KMS-11 (cell line): ENCODE measurements at regions not wholly inside any gene's neighbourhood (a gene's known extent, or its start where the extent isn't known, plus 50 kb on each side); places are given as distances from the start of the nearest gene placed in this dataset.

Experiments
- H2AFZ ChIP-seq: fragments of 200-600 bp; sonication (generic); 2 replicates; pipeline ENCODE4 v1.6.1; 2016; ENCODE audit warnings: antibody characterized with exemption, mixed run types, low read depth
- H3K27ac ChIP-seq: fragments of 200-600 bp; sonication (generic); 2 replicates; pipeline ENCODE4 v1.6.1; 2016; ENCODE audit warnings: mild to moderate bottlenecking, mixed run types
- H3K27me3 ChIP-seq: fragments of 200-600 bp; sonication (generic); 2 replicates; pipeline ENCODE4 v1.6.1; 2017; ENCODE audit warnings: mild to moderate bottlenecking, low read depth, mixed run types, moderate library complexity; ENCODE audit not compliant: insufficient read depth
- H3K36me3 ChIP-seq: fragments of 200-600 bp; sonication (generic); 2 replicates; pipeline ENCODE4 v1.6.1; 2017; ENCODE audit warnings: mild to moderate bottlenecking, mixed run types; ENCODE audit not compliant: insufficient read depth
- H3K4me1 ChIP-seq: fragments of 200-600 bp; sonication (generic); 2 replicates; pipeline ENCODE4 v1.6.1; 2016; ENCODE audit warnings: mild to moderate bottlenecking, low read depth, mixed run types; ENCODE audit not compliant: poor library complexity, severe bottlenecking
- H3K4me2 ChIP-seq: fragments of 200-600 bp; sonication (generic); 2 replicates; pipeline ENCODE4 v1.7.0; 2016; ENCODE audit warnings: mild to moderate bottlenecking, mixed run types
- H3K4me3 ChIP-seq: fragments of 200-600 bp; sonication (generic); IDR thresholded peaks from 2 replicates; pipeline ENCODE4 v1.6.1; 2017; ENCODE audit warnings: low read depth, low read length, mixed read lengths; ENCODE audit not compliant: insufficient read depth
- H3K79me2 ChIP-seq: fragments of 200-600 bp; sonication (generic); 2 replicates; pipeline ENCODE4 v1.6.1; 2016; ENCODE audit warnings: low read depth, mixed run types; ENCODE audit not compliant: insufficient read depth
- H3K9ac ChIP-seq: fragments of 200-600 bp; sonication (generic); 2 replicates; pipeline ENCODE4 v1.6.1; 2016; ENCODE audit warnings: mild to moderate bottlenecking, mixed run types
- H4K20me1 ChIP-seq: fragments of 200-600 bp; sonication (generic); 2 replicates; pipeline ENCODE4 v1.6.1; 2016; ENCODE audit warnings: mild to moderate bottlenecking, mixed run types; ENCODE audit not compliant: insufficient read depth
- TF ChIP-seq, protein P1 (sequence below): fragments of 200-600 bp; sonication (generic); conservative IDR thresholded peaks from 2 replicates; pipeline ENCODE4 v1.6.1; 2017; ENCODE audit warnings: low read depth, mild to moderate bottlenecking, antibody characterized with exemption, low read length, moderate library complexity, mixed read lengths

- no peak overlapping the region for H3K9ac ChIP-seq
- no peak overlapping the region for H3K4me2 ChIP-seq
- H3K36me3 ChIP-seq, result no peaks in the 10 kb centered on the region
- H3K4me1 ChIP-seq, result peaks cover 25% of the 10 kb centered on the region
- TF ChIP-seq, protein P1, sequence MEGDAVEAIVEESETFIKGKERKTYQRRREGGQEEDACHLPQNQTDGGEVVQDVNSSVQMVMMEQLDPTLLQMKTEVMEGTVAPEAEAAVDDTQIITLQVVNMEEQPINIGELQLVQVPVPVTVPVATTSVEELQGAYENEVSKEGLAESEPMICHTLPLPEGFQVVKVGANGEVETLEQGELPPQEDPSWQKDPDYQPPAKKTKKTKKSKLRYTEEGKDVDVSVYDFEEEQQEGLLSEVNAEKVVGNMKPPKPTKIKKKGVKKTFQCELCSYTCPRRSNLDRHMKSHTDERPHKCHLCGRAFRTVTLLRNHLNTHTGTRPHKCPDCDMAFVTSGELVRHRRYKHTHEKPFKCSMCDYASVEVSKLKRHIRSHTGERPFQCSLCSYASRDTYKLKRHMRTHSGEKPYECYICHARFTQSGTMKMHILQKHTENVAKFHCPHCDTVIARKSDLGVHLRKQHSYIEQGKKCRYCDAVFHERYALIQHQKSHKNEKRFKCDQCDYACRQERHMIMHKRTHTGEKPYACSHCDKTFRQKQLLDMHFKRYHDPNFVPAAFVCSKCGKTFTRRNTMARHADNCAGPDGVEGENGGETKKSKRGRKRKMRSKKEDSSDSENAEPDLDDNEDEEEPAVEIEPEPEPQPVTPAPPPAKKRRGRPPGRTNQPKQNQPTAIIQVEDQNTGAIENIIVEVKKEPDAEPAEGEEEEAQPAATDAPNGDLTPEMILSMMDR, result no peak
- no peak overlapping the region for H3K4me3 ChIP-seq
- no peak overlapping the region for H3K27ac ChIP-seq
- H2AFZ ChIP-seq, result no peak overlapping the region
- no peaks in the 10 kb centered on the region for H3K27me3 ChIP-seq
- H4K20me1 ChIP-seq, result no peaks in the 10 kb centered on the region
- H3K79me2 ChIP-seq, result no peaks in the 10 kb centered on the region
These were observed 199.6 kb downstream of the SYK start for GRCh38 chr9:91001146-91001611.

DNA sequence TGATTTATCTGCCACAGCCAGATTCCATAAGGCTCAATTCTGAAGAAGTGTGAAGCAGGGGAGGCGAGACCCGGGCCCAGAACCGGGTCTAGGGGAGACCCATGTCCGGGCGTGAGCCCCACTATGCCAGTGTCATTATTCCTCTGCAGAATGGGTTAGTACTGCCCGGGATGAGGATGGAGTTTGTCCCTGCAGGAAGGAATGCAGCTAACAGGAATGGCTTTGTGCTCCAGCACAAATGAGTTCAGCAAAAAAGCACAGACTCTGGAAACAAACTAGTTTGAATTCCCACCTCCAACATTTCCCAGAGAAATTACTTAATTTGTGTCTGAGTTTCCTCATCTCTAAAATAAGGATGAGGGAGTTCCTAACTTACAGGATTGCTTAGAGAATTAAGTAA lies 202.9 kb downstream of the SYK start:
- no peak overlapping the region for H3K4me3 ChIP-seq
- no peak overlapping the region for H3K4me2 ChIP-seq

DNA sequence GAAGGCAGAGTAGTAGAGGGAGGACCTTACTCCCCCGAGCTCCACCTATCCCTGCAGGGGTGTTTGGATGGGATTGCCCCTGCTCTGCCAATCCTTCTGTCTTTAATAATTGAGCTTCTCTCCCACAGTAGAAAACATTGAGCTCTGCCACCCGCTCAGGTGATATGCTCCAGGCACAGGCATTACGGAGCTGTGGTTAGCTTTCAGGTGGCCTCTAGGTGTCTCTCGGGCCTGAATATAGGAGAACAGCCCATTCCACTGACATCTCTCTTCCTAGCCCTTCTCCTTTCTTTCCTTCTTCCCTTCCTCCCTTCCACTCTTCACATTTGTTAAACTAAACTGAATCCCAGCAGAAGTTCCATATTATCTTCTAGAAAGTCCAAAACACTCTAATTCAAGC lies 203.4 kb downstream of the SYK start:
- H2AFZ ChIP-seq, result no peak overlapping the region
- H3K9ac ChIP-seq, result no peak overlapping the region
- H3K27ac ChIP-seq, result no peak overlapping the region
- no peaks in the 10 kb centered on the region for H3K79me2 ChIP-seq
- no peak overlapping the region for H3K4me2 ChIP-seq
- H4K20me1 ChIP-seq, result no peaks in the 10 kb centered on the region
- TF ChIP-seq, protein P1, result no peak
- peaks cover 22% of the 10 kb centered on the region for H3K4me1 ChIP-seq
- no peak overlapping the region for H3K4me3 ChIP-seq
- H3K36me3 ChIP-seq, result no peaks in the 10 kb centered on the region
- H3K27me3 ChIP-seq, result no peaks in the 10 kb centered on the region

More for the DNA sequence above, 202.9 kb downstream of the SYK start:
- TF ChIP-seq, protein P1, result no peak
- no peak overlapping the region for H2AFZ ChIP-seq
- H3K79me2 ChIP-seq, result no peaks in the 10 kb centered on the region
- no peak overlapping the region for H3K27ac ChIP-seq
- no peak overlapping the region for H3K9ac ChIP-seq
- H3K36me3 ChIP-seq, result no peaks in the 10 kb centered on the region
- no peaks in the 10 kb centered on the region for H3K27me3 ChIP-seq
- H3K4me1 ChIP-seq, result peaks cover 22% of the 10 kb centered on the region
- H4K20me1 ChIP-seq, result no peaks in the 10 kb centered on the region

- Histone ChIP-seq H3K4me3 (no peak overlapping the region), H4K20me1 (no peaks in the 10 kb centered on the region), H2AFZ (no peak overlapping the region), H3K36me3 (no peaks in the 10 kb centered on the region), H3K4me1 (peaks cover 20% of the 10 kb centered on the region), H3K4me2 (no peak overlapping the region), H3K9ac (no peak overlapping the region), H3K79me2 (no peaks in the 10 kb centered on the region), H3K27me3 (no peaks in the 10 kb centered on the region), H3K27ac (no peak overlapping the region)
- TF ChIP-seq, protein P1, result no peak
These were observed 204.4 kb downstream of the SYK start for GRCh38 chr9:91006046-91006445.
